GM18508 (cell line): ENCODE measurements at regions not wholly inside any gene's neighbourhood (a gene's known extent, or its start where the extent isn't known, plus 50 kb on each side); places are given as distances from the start of the nearest gene placed in this dataset.

ENCODE experiments used
- ATAC-seq: cut with Tn5 transposase; IDR thresholded peaks from one replicate; pipeline ENCODE4 v1.9.1; 2021; ENCODE audit warnings: moderate number of reproducible peaks; ENCODE audit not compliant: insufficient read depth, unreplicated experiment

GRCh38 chr7:16235147-16236114, 185.9 kb downstream of the CRPPA start:
- no peak for ATAC-seq

GRCh38 chr7:16234493-16235146, 186.7 kb downstream of the CRPPA start:
- ATAC-seq, result no peak

- no peak for ATAC-seq
These were observed 187.8 kb downstream of the CRPPA start for GRCh38 chr7:16233517-16233916.

GRCh38 chr7:16232273-16232672, 189.1 kb downstream of the CRPPA start:
- no peak for ATAC-seq

GRCh38 chr7:16223963-16224707, 197.2 kb downstream of the CRPPA start:
- ATAC-seq, result no peak

GRCh38 chr7:16212610-16213009, 208.7 kb downstream of the CRPPA start:
- ATAC-seq, result no peak

- no peak for ATAC-seq
These were observed 209.3 kb downstream of the CRPPA start for GRCh38 chr7:16212032-16212431.

GRCh38 chr7:16211402-16211925, 209.9 kb downstream of the CRPPA start:
- no peak for ATAC-seq

GRCh38 chr7:16210171-16210570, 211.2 kb downstream of the CRPPA start:
- no peak for ATAC-seq

- ATAC-seq, result no peak
These were observed 214.0 kb downstream of the CRPPA start for GRCh38 chr7:16207321-16207720.

GRCh38 chr7:16205466-16205865, 215.9 kb downstream of the CRPPA start:
- ATAC-seq, result no peak

GRCh38 chr7:16204953-16205352, 216.4 kb downstream of the CRPPA start:
- ATAC-seq, result no peak

GRCh38 chr7:16203065-16203464, 218.3 kb downstream of the CRPPA start:
- ATAC-seq, result no peak

GRCh38 chr7:16202303-16202702, 219.0 kb downstream of the CRPPA start:
- no peak for ATAC-seq

GRCh38 chr7:16200591-16200990, 220.7 kb downstream of the CRPPA start:
- ATAC-seq, result no peak

GRCh38 chr7:16193631-16194030, 227.7 kb downstream of the CRPPA start:
- no peak for ATAC-seq

GRCh38 chr7:16189026-16189715, 232.2 kb downstream of the CRPPA start:
- ATAC-seq, result no peak

- no peak for ATAC-seq
These were observed 234.2 kb downstream of the CRPPA start for GRCh38 chr7:16187131-16187530.

GRCh38 chr7:16178585-16178984, 242.8 kb downstream of the CRPPA start:
- no peak for ATAC-seq

- ATAC-seq, result no peak
These were observed 243.2 kb downstream of the CRPPA start for GRCh38 chr7:16178092-16178491.
